ENCODE measurements at regions not wholly inside any gene's neighbourhood (a gene's known extent, or its start where the extent isn't known, plus 50 kb on each side); places are given as distances from the start of the nearest gene placed in this dataset.
"Not testable (repeated sequence)": the region's sequence is repeated elsewhere in the genome, so short reads cannot be mapped to it uniquely, and the experiment has no call there.

GRCh38 chr7:142513178-142513955 lies 235.9 kb upstream of the PRSS1 start:
- no peaks in the 10 kb centered on the region for H3K36me3 ChIP-seq (ENCODE audit: control insufficient read depth in 2 of 2, extremely low read depth in 1 of 2, insufficient read depth in 1 of 2, low read length in 1 of 2)
- H3K27ac ChIP-seq (ENCODE audit: low read length) = no peak overlapping the region
- ATAC-seq (replicated peaks in 1 of 4) = no peak
- Mint-ChIP-seq H3K4me3 (no peak overlapping the region), H3K27me3 (peaks cover 0 to 3% of the 10 kb centered on the region in 2 donors), H3K36me3 (peaks cover 3% of the 10 kb centered on the region), H3K27ac (no peak overlapping the region), H3K9me3 (no peaks in the 10 kb centered on the region), H3K4me1 (peaks cover 35 to 53% (median 53%) of the 10 kb centered on the region in 3 donors)
- peaks cover 19 to 40% of the 10 kb centered on the region in 2 experiments for H3K4me1 ChIP-seq (ENCODE audit: control insufficient read depth in 1 of 2, extremely low read depth in 1 of 2, insufficient read depth in 2 of 2, low read length in 2 of 2)
- H3K4me3 ChIP-seq (ENCODE audit: control insufficient read depth in 1 of 2, extremely low read depth in 1 of 2, low read length in 1 of 2) = no peak overlapping the region
- no peaks in the 10 kb centered on the region for H3K27me3 ChIP-seq (replicated peaks in 1 of 2; ENCODE audit: control insufficient read depth in 2 of 2, extremely low read depth in 1 of 2, insufficient read depth in 2 of 2, low read length in 1 of 2)
- ChIA-PET CTCF (interaction anchor here in 1 of 2 donors (0.6 kb wide), 1 partner anchor 793 kb away, joined by 3 read pairs; no protein-coding TSS in a partner anchor), POLR2A (no interaction called here)
- 100% methylated on average over 2 of the region's 5 CpGs for WGBS (ENCODE audit: insufficient coverage)
- no peaks in the 10 kb centered on the region for H3K9me3 ChIP-seq
- DNase-seq = no peak

DNA sequence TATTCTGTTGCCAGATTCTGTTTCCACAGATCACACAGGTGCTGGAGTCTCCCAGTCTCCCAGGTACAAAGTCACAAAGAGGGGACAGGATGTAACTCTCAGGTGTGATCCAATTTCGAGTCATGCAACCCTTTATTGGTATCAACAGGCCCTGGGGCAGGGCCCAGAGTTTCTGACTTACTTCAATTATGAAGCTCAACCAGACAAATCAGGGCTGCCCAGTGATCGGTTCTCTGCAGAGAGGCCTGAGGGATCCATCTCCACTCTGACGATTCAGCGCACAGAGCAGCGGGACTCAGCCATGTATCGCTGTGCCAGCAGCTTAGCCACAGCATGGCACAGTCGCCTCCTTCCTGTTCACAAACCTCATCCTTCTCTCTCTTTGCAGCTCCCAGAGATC lies 237.5 kb upstream of the PRSS1 start:
- Mint-ChIP-seq H3K27me3 (peaks cover 0 to 3% of the 10 kb centered on the region in 2 donors), H3K4me1 (peaks cover 40 to 59% (median 58%) of the 10 kb centered on the region in 3 donors), H3K4me3 (peak overlapping the region in 1 of 3 donors; percentile 10), H3K36me3 (peaks cover 3% of the 10 kb centered on the region), H3K9me3 (no peaks in the 10 kb centered on the region), H3K27ac (peak overlapping the region; percentile 22 to 27)
- WGBS (ENCODE audit: insufficient coverage) = 69% methylated on average over 2 of the region's 7 CpGs
- no peak overlapping the region for H3K27ac ChIP-seq (ENCODE audit: low read length)
- H3K4me1 ChIP-seq (ENCODE audit: control insufficient read depth in 1 of 2, extremely low read depth in 1 of 2, insufficient read depth in 2 of 2, low read length in 2 of 2) = peaks cover 23 to 49% of the 10 kb centered on the region in 2 experiments
- H3K27me3 ChIP-seq (replicated peaks in 1 of 2; ENCODE audit: control insufficient read depth in 2 of 2, extremely low read depth in 1 of 2, insufficient read depth in 2 of 2, low read length in 1 of 2) = no peaks in the 10 kb centered on the region
- no peak overlapping the region for H3K4me3 ChIP-seq (ENCODE audit: control insufficient read depth in 1 of 2, extremely low read depth in 1 of 2, low read length in 1 of 2)
- CTCF ChIA-PET = interaction anchor here in 1 of 2 donors (0.7 kb wide), 1 partner anchor 304 kb away, joined by 3 read pairs; no protein-coding TSS in a partner anchor
- no peak for ATAC-seq (replicated peaks in 1 of 4)
- POLR2A ChIA-PET = interaction anchor here in 1 of 2 donors (0.7 kb wide), 1 partner anchor 489 kb away, joined by 3 read pairs; no protein-coding TSS in a partner anchor
- H3K36me3 ChIP-seq (ENCODE audit: control insufficient read depth in 2 of 2, extremely low read depth in 1 of 2, insufficient read depth in 1 of 2, low read length in 1 of 2) = no peaks in the 10 kb centered on the region
- DNase-seq = peak in 1 of 35 experiments; percentile 19
- no peaks in the 10 kb centered on the region for H3K9me3 ChIP-seq

DNA sequence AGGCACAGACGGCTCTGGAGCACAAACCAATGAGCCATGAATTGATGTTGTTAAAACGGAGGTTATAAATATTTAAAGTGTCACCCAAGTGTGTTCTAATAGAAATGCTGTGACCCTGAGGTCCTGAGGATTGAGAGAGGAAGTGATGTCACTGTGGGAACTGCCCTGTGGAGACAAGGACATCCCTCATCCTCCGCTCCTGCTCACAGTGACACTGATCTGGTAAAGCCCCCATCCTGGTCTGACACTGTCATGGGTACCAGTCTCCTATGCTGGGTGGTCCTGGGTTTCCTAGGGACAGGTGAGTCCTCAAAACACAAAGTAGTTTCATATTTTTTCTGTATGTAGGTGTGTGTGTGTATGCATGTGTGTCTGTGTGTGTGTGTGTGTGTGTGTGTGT lies 237.9 kb upstream of the PRSS1 start:
- Mint-ChIP-seq H3K36me3 (peaks cover 3% of the 10 kb centered on the region), H3K27me3 (peaks cover 0 to 3% of the 10 kb centered on the region in 2 donors), H3K4me1 (peaks cover 38 to 57% (median 55%) of the 10 kb centered on the region in 3 donors), H3K27ac (peak overlapping the region in 1 of 2 donors; percentile 15), H3K4me3 (no peak overlapping the region), H3K9me3 (no peaks in the 10 kb centered on the region)
- Histone ChIP-seq H3K27ac (ENCODE audit: low read length) (no peak overlapping the region), H3K36me3 (ENCODE audit: control insufficient read depth in 2 of 2, extremely low read depth in 1 of 2, insufficient read depth in 1 of 2, low read length in 1 of 2) (no peaks in the 10 kb centered on the region), H3K27me3 (replicated peaks in 1 of 2; ENCODE audit: control insufficient read depth in 2 of 2, extremely low read depth in 1 of 2, insufficient read depth in 2 of 2, low read length in 1 of 2) (no peaks in the 10 kb centered on the region), H3K9me3 (no peaks in the 10 kb centered on the region), H3K4me1 (ENCODE audit: control insufficient read depth in 1 of 2, extremely low read depth in 1 of 2, insufficient read depth in 2 of 2, low read length in 2 of 2) (peaks cover 23 to 48% of the 10 kb centered on the region in 2 experiments), H3K4me3 (ENCODE audit: control insufficient read depth in 1 of 2, extremely low read depth in 1 of 2, low read length in 1 of 2) (no peak overlapping the region)
- no peak for DNase-seq
- WGBS (ENCODE audit: insufficient coverage) = 90% methylated on average over 2 of the region's 3 CpGs
- ATAC-seq (replicated peaks in 1 of 4) = no peak
- POLR2A ChIA-PET = interaction anchor here in 1 of 2 donors (0.7 kb wide), 1 partner anchor 489 kb away, joined by 3 read pairs; no protein-coding TSS in a partner anchor
- CTCF ChIA-PET = interaction anchor here in 1 of 2 donors (0.7 kb wide), 1 partner anchor 304 kb away, joined by 3 read pairs; no protein-coding TSS in a partner anchor

GRCh38 chr7:142509235-142509634 lies 240.0 kb upstream of the PRSS1 start:
- Mint-ChIP-seq H3K4me1 (peaks cover 31 to 47% (median 47%) of the 10 kb centered on the region in 3 donors), H3K27ac (peak overlapping the region; percentile 89 to 91), H3K4me3 (peak overlapping the region in 1 of 3 donors; percentile 51)
- Histone ChIP-seq H3K27ac (ENCODE audit: low read length) (peak overlapping the region; percentile 18), H3K4me1 (ENCODE audit: control insufficient read depth in 1 of 2, extremely low read depth in 1 of 2, insufficient read depth in 2 of 2, low read length in 2 of 2) (peaks cover 23 to 43% of the 10 kb centered on the region in 2 experiments)
- not testable (repeated sequence) for H3K4me3 ChIP-seq (ENCODE audit: control insufficient read depth in 1 of 2, extremely low read depth in 1 of 2, low read length in 1 of 2); DNase-seq; H3K27me3 Mint-ChIP-seq; H3K9me3 ChIP-seq; ATAC-seq (replicated peaks in 1 of 4); H3K36me3 ChIP-seq (ENCODE audit: control insufficient read depth in 2 of 2, extremely low read depth in 1 of 2, insufficient read depth in 1 of 2, low read length in 1 of 2); H3K9me3 Mint-ChIP-seq; H3K36me3 Mint-ChIP-seq; H3K27me3 ChIP-seq (replicated peaks in 1 of 2; ENCODE audit: control insufficient read depth in 2 of 2, extremely low read depth in 1 of 2, insufficient read depth in 2 of 2, low read length in 1 of 2)
- CTCF ChIA-PET = interaction anchor here in 1 of 2 donors (2.8 kb wide), 1 partner anchor 9 kb away, joined by 9 read pairs; no protein-coding TSS in a partner anchor
- POLR2A ChIA-PET = interaction anchor here in 1 of 2 donors (0.6 kb wide), 1 partner anchor 277 kb away, joined by 7 read pairs; no protein-coding TSS in a partner anchor
- 60% methylated on average over 3 of the region's 3 CpGs for WGBS (ENCODE audit: insufficient coverage)

DNA sequence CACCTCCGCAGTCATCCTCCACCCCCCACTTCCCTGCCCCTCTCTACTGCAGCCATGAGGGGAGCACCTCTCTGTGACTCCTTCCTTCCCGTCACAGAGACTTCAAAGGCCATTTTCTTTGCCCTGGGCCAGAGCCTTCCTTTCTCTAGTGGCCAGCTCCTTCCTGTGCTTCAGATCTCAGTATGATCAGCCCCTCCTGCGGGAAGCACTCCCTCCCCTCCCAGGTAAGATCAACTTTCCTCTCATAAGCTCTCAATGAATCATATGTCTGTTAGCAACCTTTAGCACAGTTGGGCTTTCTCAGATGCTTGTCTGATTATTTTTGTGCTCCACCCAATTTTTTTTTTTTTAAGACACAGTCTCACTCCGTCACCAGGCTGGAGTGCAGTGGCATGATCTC lies 241.0 kb upstream of the PRSS1 start:
- no peaks in the 10 kb centered on the region for H3K9me3 Mint-ChIP-seq
- DNase-seq (peak in 3 of 35 experiments; percentile 21 to 34 (median 33)), ATAC-seq (replicated peaks in 1 of 4) (peak; percentile 59 to 80 (median 70))
- Histone ChIP-seq H3K27ac (ENCODE audit: low read length) (peak overlapping the region; percentile 23), H3K4me3 (ENCODE audit: control insufficient read depth in 1 of 2, extremely low read depth in 1 of 2, low read length in 1 of 2) (no peak overlapping the region), H3K4me1 (ENCODE audit: control insufficient read depth in 1 of 2, extremely low read depth in 1 of 2, insufficient read depth in 2 of 2, low read length in 2 of 2) (peaks cover 23 to 43% of the 10 kb centered on the region in 2 experiments), H3K27me3 (replicated peaks in 1 of 2; ENCODE audit: control insufficient read depth in 2 of 2, extremely low read depth in 1 of 2, insufficient read depth in 2 of 2, low read length in 1 of 2) (no peaks in the 10 kb centered on the region), H3K36me3 (ENCODE audit: control insufficient read depth in 2 of 2, extremely low read depth in 1 of 2, insufficient read depth in 1 of 2, low read length in 1 of 2) (no peaks in the 10 kb centered on the region), H3K9me3 (no peaks in the 10 kb centered on the region)
- peaks cover 3% of the 10 kb centered on the region for H3K36me3 Mint-ChIP-seq
- ChIA-PET CTCF (interaction anchor here (0.7 to 2.8 kb wide), 5 partner anchors 10 to 728 kb away, joined by 3 to 9 read pairs (median 4); no protein-coding TSS in a partner anchor), POLR2A (interaction anchor here (0.6 to 0.7 kb wide), 3 partner anchors 10 to 996 kb away, joined by 3 to 4 read pairs (median 4); no protein-coding TSS in a partner anchor)
- H3K27me3 Mint-ChIP-seq = no peaks in the 10 kb centered on the region
- H3K4me3 Mint-ChIP-seq = peak overlapping the region in 1 of 3 donors; percentile 51
- 31% methylated on average over 2 of the region's 4 CpGs for WGBS (ENCODE audit: insufficient coverage)
- H3K4me1 Mint-ChIP-seq = peaks cover 31 to 47% (median 47%) of the 10 kb centered on the region in 3 donors
- peak overlapping the region; percentile 89 to 91 for H3K27ac Mint-ChIP-seq

DNA sequence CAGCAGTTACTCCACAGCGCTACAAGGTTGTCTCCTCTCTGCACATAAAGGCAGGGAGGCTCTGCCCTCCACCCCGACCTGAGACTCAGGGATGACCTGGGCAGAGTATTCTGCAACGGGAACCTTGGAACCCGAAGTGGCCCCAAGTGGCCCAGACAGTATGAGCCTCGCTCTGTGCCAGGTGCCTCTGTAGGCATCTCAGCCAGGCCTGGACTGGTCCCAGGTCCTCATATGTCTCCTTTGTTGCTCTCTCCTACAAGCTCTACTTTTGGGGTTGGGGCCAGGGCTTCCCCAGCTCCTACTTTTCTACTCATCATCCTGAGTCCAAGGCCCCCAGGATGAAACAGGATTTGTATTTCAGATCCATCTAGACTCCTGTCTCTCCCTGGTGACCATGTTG lies 241.5 kb upstream of the PRSS1 start:
- no peaks in the 10 kb centered on the region for H3K27me3 Mint-ChIP-seq
- WGBS (ENCODE audit: insufficient coverage) = 80% methylated on average over 4 of the region's 5 CpGs
- peak overlapping the region in 1 of 3 donors; percentile 51 for H3K4me3 Mint-ChIP-seq
- Histone ChIP-seq H3K27ac (ENCODE audit: low read length) (peak overlapping the region; percentile 23), H3K9me3 (no peaks in the 10 kb centered on the region), H3K4me3 (ENCODE audit: control insufficient read depth in 1 of 2, extremely low read depth in 1 of 2, low read length in 1 of 2) (no peak overlapping the region), H3K27me3 (replicated peaks in 1 of 2; ENCODE audit: control insufficient read depth in 2 of 2, extremely low read depth in 1 of 2, insufficient read depth in 2 of 2, low read length in 1 of 2) (no peaks in the 10 kb centered on the region), H3K4me1 (ENCODE audit: control insufficient read depth in 1 of 2, extremely low read depth in 1 of 2, insufficient read depth in 2 of 2, low read length in 2 of 2) (peaks cover 23 to 43% of the 10 kb centered on the region in 2 experiments), H3K36me3 (ENCODE audit: control insufficient read depth in 2 of 2, extremely low read depth in 1 of 2, insufficient read depth in 1 of 2, low read length in 1 of 2) (no peaks in the 10 kb centered on the region)
- peak overlapping the region; percentile 89 to 91 for H3K27ac Mint-ChIP-seq
- DNase-seq = no peak
- peaks cover 3% of the 10 kb centered on the region for H3K36me3 Mint-ChIP-seq
- ChIA-PET CTCF (interaction anchor here (0.7 to 2.8 kb wide), 5 partner anchors 10 to 729 kb away, joined by 3 to 9 read pairs (median 4); no protein-coding TSS in a partner anchor), POLR2A (interaction anchor here (0.6 to 0.7 kb wide), 3 partner anchors 10 to 996 kb away, joined by 3 to 4 read pairs (median 4); no protein-coding TSS in a partner anchor)
- peak in 2 of 4 experiments; percentile 26 to 51 for ATAC-seq (replicated peaks in 1 of 4)
- H3K9me3 Mint-ChIP-seq = no peaks in the 10 kb centered on the region
- H3K4me1 Mint-ChIP-seq = peaks cover 31 to 46% (median 45%) of the 10 kb centered on the region in 3 donors

All from T-cell (primary cell).